Endothelial cell (in vitro differentiated cells): ENCODE measurements at regions not wholly inside any gene's neighbourhood (a gene's known extent, or its start where the extent isn't known, plus 50 kb on each side); places are given as distances from the start of the nearest gene placed in this dataset.

Source experiments
- DNase-seq: peaks from one replicate; pipeline ENCODE4 v3.0.0; 2021; ENCODE audit warnings: low spot score
- H3K27ac Mint-ChIP-seq: one replicate; pipeline ENCODE4 v1.8.0; 2021; ENCODE audit warnings: mixed read lengths, inconsistent platforms; ENCODE audit not compliant: unreplicated experiment
- H3K27me3 Mint-ChIP-seq: one replicate; pipeline ENCODE4 v1.8.0; 2021; ENCODE audit warnings: mild to moderate bottlenecking, moderate library complexity, mixed read lengths, inconsistent platforms; ENCODE audit not compliant: unreplicated experiment
- H3K36me3 Mint-ChIP-seq: one replicate; pipeline ENCODE4 v1.8.0; 2021; ENCODE audit warnings: mild to moderate bottlenecking, low read depth, mixed read lengths, inconsistent platforms; ENCODE audit not compliant: unreplicated experiment
- H3K4me1 Mint-ChIP-seq: one replicate; pipeline ENCODE4 v1.8.0; 2021; ENCODE audit warnings: mild to moderate bottlenecking, mixed read lengths, inconsistent platforms; ENCODE audit not compliant: unreplicated experiment
- H3K4me3 Mint-ChIP-seq: one replicate; pipeline ENCODE4 v1.8.0; 2021; ENCODE audit warnings: mild to moderate bottlenecking, mixed read lengths, inconsistent platforms; ENCODE audit not compliant: unreplicated experiment
- H3K9me3 Mint-ChIP-seq: one replicate; pipeline ENCODE4 v1.8.0; 2021; ENCODE audit warnings: mixed read lengths, inconsistent platforms; ENCODE audit not compliant: unreplicated experiment
- TF ChIP-seq, protein P1 (sequence below): fragments of 200-600 bp; sonication (generic); IDR thresholded peaks from one replicate; pipeline ENCODE4 v1.5.0; 2021; ENCODE audit warnings: antibody characterized with exemption; ENCODE audit not compliant: unreplicated experiment

DNA sequence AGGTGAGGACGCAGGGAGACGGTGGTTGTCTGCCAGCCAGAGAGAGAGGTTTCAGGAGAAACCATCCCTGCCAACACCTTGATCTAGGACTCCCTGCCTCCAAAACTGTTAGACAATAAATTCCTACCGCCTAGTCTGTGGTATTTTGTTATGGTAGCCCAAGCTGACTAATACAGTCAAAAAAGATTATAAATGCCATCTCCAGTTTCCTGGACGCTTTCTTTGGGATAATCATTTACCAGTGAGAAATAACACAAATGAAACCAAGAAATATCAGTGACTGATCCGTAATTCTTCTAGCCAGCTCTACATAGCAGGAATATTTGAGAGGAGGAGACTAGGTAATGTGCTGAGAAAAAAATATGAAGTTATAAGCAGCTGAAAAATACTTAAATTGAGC lies 707.8 kb upstream of the LMCD1 start:
- Mint-ChIP-seq H3K9me3 (no peaks in the 10 kb centered on the region), H3K36me3 (no peaks in the 10 kb centered on the region), H3K4me3 (no peak overlapping the region), H3K4me1 (no peaks in the 10 kb centered on the region), H3K27me3 (no peaks in the 10 kb centered on the region), H3K27ac (no peak overlapping the region)
- no peak for DNase-seq
- TF ChIP-seq, protein P1, sequence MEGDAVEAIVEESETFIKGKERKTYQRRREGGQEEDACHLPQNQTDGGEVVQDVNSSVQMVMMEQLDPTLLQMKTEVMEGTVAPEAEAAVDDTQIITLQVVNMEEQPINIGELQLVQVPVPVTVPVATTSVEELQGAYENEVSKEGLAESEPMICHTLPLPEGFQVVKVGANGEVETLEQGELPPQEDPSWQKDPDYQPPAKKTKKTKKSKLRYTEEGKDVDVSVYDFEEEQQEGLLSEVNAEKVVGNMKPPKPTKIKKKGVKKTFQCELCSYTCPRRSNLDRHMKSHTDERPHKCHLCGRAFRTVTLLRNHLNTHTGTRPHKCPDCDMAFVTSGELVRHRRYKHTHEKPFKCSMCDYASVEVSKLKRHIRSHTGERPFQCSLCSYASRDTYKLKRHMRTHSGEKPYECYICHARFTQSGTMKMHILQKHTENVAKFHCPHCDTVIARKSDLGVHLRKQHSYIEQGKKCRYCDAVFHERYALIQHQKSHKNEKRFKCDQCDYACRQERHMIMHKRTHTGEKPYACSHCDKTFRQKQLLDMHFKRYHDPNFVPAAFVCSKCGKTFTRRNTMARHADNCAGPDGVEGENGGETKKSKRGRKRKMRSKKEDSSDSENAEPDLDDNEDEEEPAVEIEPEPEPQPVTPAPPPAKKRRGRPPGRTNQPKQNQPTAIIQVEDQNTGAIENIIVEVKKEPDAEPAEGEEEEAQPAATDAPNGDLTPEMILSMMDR: no peak

DNA sequence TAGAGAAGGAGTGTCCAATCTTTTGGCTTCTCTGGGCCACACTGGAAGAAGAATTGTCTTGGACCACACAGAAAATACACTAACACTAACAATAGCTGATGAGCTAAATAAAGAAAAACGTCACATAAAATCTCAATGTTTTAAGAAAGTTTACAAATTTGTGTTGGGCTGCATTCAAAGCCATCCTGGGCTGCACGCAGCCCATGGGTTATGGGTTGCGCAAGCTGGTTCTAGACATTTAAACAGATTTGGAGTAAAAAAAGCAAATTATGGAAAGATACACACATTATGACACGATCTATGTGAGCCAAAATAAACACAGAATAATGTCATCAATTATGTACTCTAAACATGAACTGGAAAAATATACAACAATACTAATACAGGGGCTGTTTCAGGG lies 703.3 kb upstream of the LMCD1 start:
- no peak overlapping the region for H3K27ac Mint-ChIP-seq
- no peaks in the 10 kb centered on the region for H3K36me3 Mint-ChIP-seq
- H3K27me3 Mint-ChIP-seq: peaks cover 1% of the 10 kb centered on the region
- no peaks in the 10 kb centered on the region for H3K9me3 Mint-ChIP-seq
- DNase-seq: no peak
- TF ChIP-seq, protein P1: no peak
- H3K4me1 Mint-ChIP-seq: no peaks in the 10 kb centered on the region
- H3K4me3 Mint-ChIP-seq: no peak overlapping the region

DNA sequence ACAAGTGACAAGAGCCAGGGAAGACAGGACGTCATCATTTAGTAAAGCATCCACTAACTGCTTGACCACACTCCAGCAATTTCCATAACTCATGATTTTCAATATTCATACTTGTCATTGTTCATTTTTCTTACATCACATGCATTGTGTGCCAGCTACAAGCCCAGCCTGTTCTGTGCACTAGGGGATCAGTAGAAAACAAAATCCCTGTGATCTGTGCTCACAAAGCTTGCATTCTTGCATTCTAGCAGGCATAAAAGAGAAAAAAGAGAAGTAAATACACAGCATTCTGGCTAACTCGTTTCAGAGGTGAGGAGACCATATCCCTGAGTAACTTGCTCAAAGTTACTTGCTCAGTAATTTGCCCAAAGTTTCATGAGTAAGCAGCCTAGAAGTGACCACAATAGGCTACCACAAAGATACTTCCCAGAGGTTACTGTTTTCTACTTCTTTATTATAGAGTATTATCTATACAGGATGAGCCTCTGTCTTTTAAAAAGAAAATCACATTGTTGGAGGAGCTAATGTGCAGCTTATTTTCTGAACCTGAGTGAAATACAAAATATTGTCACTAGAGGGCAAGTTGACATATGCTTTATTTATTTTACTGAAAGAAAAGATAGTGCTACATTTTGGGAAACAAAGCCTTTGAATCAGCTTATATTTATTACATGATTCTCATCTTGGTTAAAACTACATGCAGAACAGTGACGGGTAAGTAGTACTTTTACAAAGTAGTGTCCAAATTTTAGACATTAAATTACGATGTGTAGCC lies 701.4 kb upstream of the LMCD1 start:
- no peaks in the 10 kb centered on the region for H3K9me3 Mint-ChIP-seq
- TF ChIP-seq, protein P1: peak; percentile 30
- no peak overlapping the region for H3K4me3 Mint-ChIP-seq
- H3K36me3 Mint-ChIP-seq: no peaks in the 10 kb centered on the region
- peaks cover 1% of the 10 kb centered on the region for H3K27me3 Mint-ChIP-seq
- DNase-seq: no peak
- no peak overlapping the region for H3K27ac Mint-ChIP-seq
- no peaks in the 10 kb centered on the region for H3K4me1 Mint-ChIP-seq

DNA sequence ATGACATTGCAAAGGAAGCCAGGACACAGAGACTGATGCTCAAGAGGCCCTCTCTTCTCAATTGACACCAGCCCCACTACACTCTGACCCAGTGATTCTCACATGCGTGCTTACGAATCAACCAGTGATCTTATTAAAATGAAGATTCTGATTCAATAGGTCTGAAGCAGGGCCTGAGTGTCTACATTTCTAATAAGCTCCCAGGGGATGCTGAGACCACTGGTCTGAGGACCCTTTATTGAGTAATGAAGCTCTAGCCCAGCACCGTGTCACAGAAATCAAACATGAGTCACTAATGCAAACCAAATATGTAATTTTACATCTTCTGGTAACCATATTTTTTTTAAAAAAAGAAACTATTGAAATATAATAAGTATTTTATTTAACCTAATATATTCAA lies 689.1 kb upstream of the LMCD1 start:
- Mint-ChIP-seq H3K9me3 (no peaks in the 10 kb centered on the region), H3K36me3 (peaks cover 3% of the 10 kb centered on the region), H3K27ac (no peak overlapping the region), H3K4me1 (no peaks in the 10 kb centered on the region), H3K4me3 (no peak overlapping the region), H3K27me3 (no peaks in the 10 kb centered on the region)
- DNase-seq: no peak
- TF ChIP-seq, protein P1: no peak

DNA sequence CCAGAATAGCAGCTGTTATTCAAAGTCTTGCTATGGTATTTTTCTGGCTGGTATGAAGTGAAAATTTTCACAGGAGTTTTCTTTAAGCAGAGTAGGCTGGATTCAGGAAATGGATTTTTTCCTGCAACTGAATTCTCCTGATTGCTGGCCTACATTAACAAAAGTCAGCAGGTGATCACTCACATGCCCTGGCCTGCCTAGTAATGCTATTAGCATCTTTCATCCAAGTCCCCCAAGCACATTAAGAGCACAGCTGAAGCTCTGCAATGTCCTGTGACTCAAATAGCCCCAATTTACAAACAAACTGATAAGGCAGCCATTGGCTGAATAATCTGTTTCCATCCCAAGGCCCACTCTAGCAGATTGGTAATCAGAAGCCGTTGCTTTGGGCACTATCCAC lies 688.3 kb upstream of the LMCD1 start:
- no peaks in the 10 kb centered on the region for H3K9me3 Mint-ChIP-seq
- no peak overlapping the region for H3K27ac Mint-ChIP-seq
- DNase-seq: no peak
- TF ChIP-seq, protein P1: no peak
- H3K27me3 Mint-ChIP-seq: no peaks in the 10 kb centered on the region
- H3K36me3 Mint-ChIP-seq: peaks cover 3% of the 10 kb centered on the region
- H3K4me1 Mint-ChIP-seq: no peaks in the 10 kb centered on the region
- H3K4me3 Mint-ChIP-seq: no peak overlapping the region
